H1 (cell line): ENCODE measurements at regions not wholly inside any gene's neighbourhood (a gene's known extent, or its start where the extent isn't known, plus 50 kb on each side); places are given as distances from the start of the nearest gene placed in this dataset.

ENCODE experiments used
- CTCF ChIA-PET: fragments of 300-600 bp; sonication (Branson Sonifier 250); formaldehyde crosslinking; loops from one replicate; lab custom pipeline; 2021; ENCODE audit not compliant: partially characterized antibody; lab: Charles Lee
- POLR2A ChIA-PET: fragments of 300-600 bp; sonication (Branson Sonifier 250); formaldehyde crosslinking; loops from one replicate; lab custom pipeline; 2021; ENCODE audit warnings: inconsistent platforms; ENCODE audit not compliant: partially characterized antibody; lab: Charles Lee
- DNase-seq, 2 experiments: peaks; one replicate each; pipeline versions ENCODE4 v3.0.0 to v3.0.0-alpha.2; 2010 to 2022; ENCODE audit warnings: low spot score in 2 of 2, low read depth in 1 of 2, mixed read lengths in 1 of 2
- FAIRE-seq: peaks from 2 replicates; lab custom pipeline; 2011; peaks lifted over from hg19 to GRCh38; lab: Jason Lieb, UNC
- H2AFZ ChIP-seq: 2 replicates; pipeline ENCODE4 v1.8.1; 2012; ENCODE audit warnings: low read length, inconsistent platforms
- H2AK5ac ChIP-seq: 2 replicates; pipeline ENCODE4 v1.6.1; 2013; ENCODE audit warnings: low read depth, low read length
- H2BK120ac ChIP-seq: replicated peaks from 2 replicates; pipeline ENCODE3; 2013; ENCODE audit warnings: low read depth, low read length, inconsistent platforms
- H2BK12ac ChIP-seq: 2 replicates; pipeline ENCODE4 v1.6.1; 2013; ENCODE audit warnings: low read depth, low read length
- H2BK15ac ChIP-seq: 2 replicates; pipeline ENCODE4 v1.6.1; 2013; ENCODE audit warnings: low read length
- H2BK20ac ChIP-seq: 2 replicates; pipeline ENCODE4 v1.6.1; 2013; ENCODE audit warnings: low read length
- H2BK5ac ChIP-seq: 2 replicates; pipeline ENCODE4 v1.6.1; 2013; ENCODE audit warnings: low read depth, low read length
- H3K14ac ChIP-seq: 2 replicates; pipeline ENCODE4 v1.6.1; 2013; ENCODE audit warnings: inconsistent platforms; ENCODE audit not compliant: insufficient read length
- H3K18ac ChIP-seq: 2 replicates; pipeline ENCODE4 v1.6.1; 2013; ENCODE audit warnings: low read length; ENCODE audit errors: extremely low read depth
- H3K23ac ChIP-seq: 2 replicates; pipeline ENCODE4 v1.6.1; 2013; ENCODE audit warnings: inconsistent platforms; ENCODE audit not compliant: insufficient read length
- H3K23me2 ChIP-seq: 2 replicates; pipeline ENCODE4 v1.6.1; 2013; ENCODE audit warnings: low read depth, low read length
- H3K27ac ChIP-seq: 2 replicates; pipeline ENCODE4 v1.6.1; 2011; ENCODE audit warnings: low read depth, low read length, inconsistent platforms
- H3K27me3 ChIP-seq, 4 experiments: replicated peaks in 1 of 4; 1 replicate in 1 of 4; 2 replicates in 3 of 4; pipeline versions ENCODE4 v1.6.1 to v1.8.1; 2011 to 2013; ENCODE audit warnings: low read length in 3 of 4, mild to moderate bottlenecking in 3 of 4, inconsistent platforms in 2 of 4, mixed read lengths in 2 of 4, moderate library complexity in 1 of 4; ENCODE audit not compliant: control insufficient read depth in 3 of 4, insufficient read depth in 3 of 4; ENCODE audit errors: extremely low read depth in 1 of 4
- H3K36me3 ChIP-seq, 4 experiments: 2 replicates each; pipeline versions ENCODE4 v1.6.1 to v1.8.1; 2011 to 2013; ENCODE audit warnings: mild to moderate bottlenecking in 4 of 4, low read length in 3 of 4, moderate library complexity in 2 of 4, control low read depth in 1 of 4, inconsistent platforms in 1 of 4; ENCODE audit not compliant: insufficient read depth in 4 of 4, control insufficient read depth in 2 of 4
- H3K4ac ChIP-seq: replicated peaks from 2 replicates; pipeline ENCODE3; 2013; ENCODE audit warnings: low read length, low read depth, mixed read lengths, inconsistent platforms; ENCODE audit not compliant: insufficient read length
- H3K4me1 ChIP-seq, 4 experiments: replicated peaks in 1 of 4; 1 replicate in 1 of 4; 2 replicates in 3 of 4; pipeline versions ENCODE4 v1.6.1 to v1.8.1; 2011 to 2013; ENCODE audit warnings: low read length in 3 of 4, inconsistent platforms in 2 of 4, mixed read lengths in 1 of 4; ENCODE audit not compliant: insufficient read depth in 4 of 4, control insufficient read depth in 3 of 4
- H3K4me2 ChIP-seq, 2 experiments: 2 replicates each; pipeline versions ENCODE4 v1.6.1 to v1.8.1; 2011 to 2013; ENCODE audit warnings: low read depth in 2 of 2, low read length in 2 of 2, control low read depth in 1 of 2, inconsistent platforms in 1 of 2, mild to moderate bottlenecking in 1 of 2; ENCODE audit not compliant: insufficient read depth in 1 of 2
- H3K4me3 ChIP-seq, 4 experiments: fragments of 200-600, 300-600 bp in 1 of 4; sonication (generic), shearing (Covaris generic), sonication (Bioruptor Twin) in 1 of 4; 2 replicates each; pipeline versions ENCODE4 v1.5.1 to v1.8.1; 2011 to 2016; ENCODE audit warnings: low read length in 4 of 4, low read depth in 3 of 4, control low read depth in 2 of 4, inconsistent platforms in 2 of 4, mild to moderate bottlenecking in 2 of 4, mixed read lengths in 1 of 4, moderate library complexity in 1 of 4; ENCODE audit not compliant: insufficient read depth in 2 of 4; ENCODE audit errors: extremely low read depth in 1 of 4
- H3K56ac ChIP-seq: replicated peaks from 2 replicates; pipeline ENCODE3; 2013; ENCODE audit warnings: low read depth, mild to moderate bottlenecking, mixed read lengths, low read length, inconsistent platforms; ENCODE audit not compliant: insufficient read length
- H3K79me1 ChIP-seq: 2 replicates; pipeline ENCODE4 v1.6.1; 2013; ENCODE audit warnings: low read depth, low read length, control low read depth
- H3K79me2 ChIP-seq, 2 experiments: 2 replicates each; pipeline versions ENCODE4 v1.6.1 to v1.8.1; 2012 to 2013; ENCODE audit warnings: low read length in 2 of 2, mild to moderate bottlenecking in 2 of 2, inconsistent platforms in 1 of 2; ENCODE audit not compliant: insufficient read depth in 2 of 2, control insufficient read depth in 1 of 2
- H3K9ac ChIP-seq, 4 experiments: replicated peaks in 1 of 4; 1 replicate in 1 of 4; 2 replicates in 3 of 4; pipeline versions ENCODE4 v1.6.1 to v1.8.1; 2011 to 2013; ENCODE audit warnings: low read depth in 3 of 4, low read length in 3 of 4, control low read depth in 2 of 4, mild to moderate bottlenecking in 2 of 4, moderate library complexity in 2 of 4, inconsistent platforms in 1 of 4; ENCODE audit errors: extremely low read depth in 1 of 4
- H3K9me3 ChIP-seq, 2 experiments: 2 replicates each; pipeline versions ENCODE4 v1.6.1 to v1.8.1; 2012 to 2013; ENCODE audit warnings: mild to moderate bottlenecking in 2 of 2, moderate library complexity in 2 of 2, control low read depth in 1 of 2, inconsistent platforms in 1 of 2, low read depth in 1 of 2, low read length in 1 of 2, mixed read lengths in 1 of 2; ENCODE audit not compliant: insufficient read depth in 2 of 2
- H4K20me1 ChIP-seq, 2 experiments: replicated peaks in 1 of 2; 2 replicates each; pipeline versions ENCODE3 to v1.8.1; 2011 to 2013; ENCODE audit warnings: inconsistent platforms in 2 of 2, low read length in 2 of 2, mild to moderate bottlenecking in 1 of 2; ENCODE audit not compliant: insufficient read depth in 2 of 2, control insufficient read depth in 1 of 2
- H4K5ac ChIP-seq: 2 replicates; pipeline ENCODE4 v1.6.1; 2013; ENCODE audit warnings: low read length, low read depth, mixed read lengths, inconsistent platforms; ENCODE audit not compliant: insufficient read length
- H4K8ac ChIP-seq: 2 replicates; pipeline ENCODE4 v1.8.0; 2013; ENCODE audit warnings: mild to moderate bottlenecking, moderate library complexity, low read length, inconsistent platforms; ENCODE audit not compliant: insufficient read depth; ENCODE audit errors: extremely low read depth
- H4K91ac ChIP-seq: replicated peaks from 2 replicates; pipeline ENCODE3; 2013; ENCODE audit warnings: low read length, mixed read lengths, inconsistent platforms; ENCODE audit not compliant: insufficient read length
- ASH2L ChIP-seq: fragments of 200-600, 300-600 bp; sonication (generic); IDR thresholded peaks from one replicate; pipeline ENCODE4 v1.7.1; 2017; ENCODE audit warnings: low read length
- BACH1 ChIP-seq: IDR thresholded peaks from 2 replicates; pipeline ENCODE4 v1.6.1; 2012; ENCODE audit warnings: low read length, improper control_type of control experiment
- CBX8 ChIP-seq: fragments of 300-800, 300-1000 bp; sonication (generic); IDR thresholded peaks from 2 replicates; pipeline ENCODE4 v1.7.1; 2016; ENCODE audit warnings: low read depth, low read length, borderline replicate concordance
- CHD1 ChIP-seq: IDR thresholded peaks from 2 replicates; pipeline ENCODE4 v1.6.1; 2012; ENCODE audit warnings: low read depth, low read length, improper control_type of control experiment
- CHD2 ChIP-seq: IDR thresholded peaks from 2 replicates; pipeline ENCODE4 v1.6.1; 2012; ENCODE audit warnings: low read length, improper control_type of control experiment
- CREB1 ChIP-seq: IDR thresholded peaks from 2 replicates; pipeline ENCODE4 v1.6.1; 2012; ENCODE audit warnings: inconsistent platforms
- FOSL1 ChIP-seq: IDR thresholded peaks from 2 replicates; pipeline ENCODE4 v1.6.1; 2011; ENCODE audit warnings: mild to moderate bottlenecking, low read depth, low read length, moderate library complexity; ENCODE audit not compliant: insufficient read depth
- NRF1 ChIP-seq: IDR thresholded peaks from 2 replicates; pipeline ENCODE4 v1.6.1; 2011; ENCODE audit warnings: mild to moderate bottlenecking, low read depth, low read length, improper control_type of control experiment
- POLR2A ChIP-seq, 2 experiments: IDR thresholded peaks; 1 replicate in 1 of 2; 2 replicates in 1 of 2; pipeline ENCODE4 v1.6.1; 2011; ENCODE audit warnings: low read depth in 2 of 2, low read length in 2 of 2, mild to moderate bottlenecking in 2 of 2; ENCODE audit errors: control extremely low read depth in 1 of 2
- POLR2AphosphoS5 ChIP-seq: IDR thresholded peaks from 2 replicates; pipeline ENCODE4 v1.6.1; 2011; ENCODE audit warnings: low read depth, low read length
- RNF2 ChIP-seq: fragments of 200-900, 300-1000 bp; sonication (generic); IDR thresholded peaks from 2 replicates; pipeline ENCODE4 v1.7.1; 2016; ENCODE audit warnings: borderline replicate concordance, low read depth, mild to moderate bottlenecking, antibody characterized with exemption, low read length; ENCODE audit not compliant: poor library complexity, severe bottlenecking; ENCODE audit errors: missing control alignments
- SAP30 ChIP-seq: fragments of 300-600 bp; sonication (generic); IDR thresholded peaks from 2 replicates; pipeline ENCODE4 v1.7.1; 2012; ENCODE audit warnings: low read length, moderate library complexity, mild to moderate bottlenecking, inconsistent platforms; ENCODE audit not compliant: insufficient read depth, insufficient replicate concordance
- SP2 ChIP-seq: IDR thresholded peaks from 2 replicates; pipeline ENCODE4 v1.6.1; 2012; ENCODE audit warnings: mild to moderate bottlenecking, low read length, inconsistent platforms
- YY1 ChIP-seq: IDR thresholded peaks from 2 replicates; pipeline ENCODE4 v1.6.1; 2011; ENCODE audit warnings: low read depth, mild to moderate bottlenecking, low read length
- ZNF274 ChIP-seq: IDR thresholded peaks from 2 replicates; pipeline ENCODE4 v1.7.0; 2012; ENCODE audit warnings: low read length, borderline replicate concordance; ENCODE audit errors: extremely low read depth
- WGBS, 2 experiments: shearing (Covaris generic) in 1 of 2; methylation state at CpG; one replicate each; pipeline versions ENCODE4 v1.1.6 to v1.1.7; 2013 to 2015; ENCODE audit warnings: low lambda C conversion rate in 2 of 2, mixed read lengths in 2 of 2, inconsistent platforms in 1 of 2, low coverage in 1 of 2, missing lambda C conversion rate in 1 of 2; ENCODE audit not compliant: insufficient replicate concordance in 2 of 2, insufficient coverage in 1 of 2, insufficient read length in 1 of 2; ENCODE audit errors: extremely low coverage in 1 of 2, missing lambda C conversion rate in 1 of 2; 5-methylcytosine and 5-hydroxymethylcytosine counted together
- TF ChIP-seq, protein P1 (sequence below): IDR thresholded peaks from 2 replicates; pipeline ENCODE4 v1.6.1; 2012; ENCODE audit warnings: inconsistent platforms

DNA sequence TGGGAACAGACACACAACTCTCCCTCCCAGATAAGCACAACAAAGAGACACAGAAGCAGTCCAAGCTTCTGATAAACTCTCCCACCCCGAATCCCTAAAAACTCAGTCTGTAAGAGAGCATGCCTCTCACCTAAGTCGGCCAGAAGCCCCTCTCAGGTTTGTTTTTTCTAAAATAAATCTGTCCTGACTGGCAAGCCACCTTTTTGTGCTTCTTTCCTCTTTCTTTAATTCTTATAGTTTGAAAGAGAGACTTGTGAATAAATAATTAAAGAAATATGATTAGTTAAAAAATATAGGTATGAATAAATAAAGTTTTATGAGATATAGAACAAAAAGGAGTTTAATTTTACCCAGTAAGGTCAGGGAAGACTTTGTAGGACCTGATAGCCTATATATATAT is 329.0 kb upstream of the SLCO3A1 start:
- H3K4me1 ChIP-seq = no peaks in the 10 kb centered on the region
- H3K9me3 ChIP-seq = peaks cover 9 to 12% of the 10 kb centered on the region in 2 experiments; a peak in 3 of 4 replicates
- no peaks in the 10 kb centered on the region for H4K20me1 ChIP-seq
- TF ChIP-seq POLR2A (IDR thresholded peaks at IDR 0.05; ENCODE audit: control extremely low read depth in 1 of 2, low read depth in 2 of 2, low read length in 2 of 2) = no peak
- TF ChIP-seq ASH2L = no peak
- no peak for TF ChIP-seq SP2
- TF ChIP-seq CHD1 = no peak
- no peak for TF ChIP-seq YY1
- no peak for TF ChIP-seq CBX8
- TF ChIP-seq FOSL1 = no peak
- TF ChIP-seq POLR2AphosphoS5 = no peak
- TF ChIP-seq BACH1 = no peak
- TF ChIP-seq ZNF274 = no peak
- TF ChIP-seq NRF1 = no peak
- no peak for TF ChIP-seq CHD2
- TF ChIP-seq SAP30 = no peak
- no peak for TF ChIP-seq RNF2
- TF ChIP-seq CREB1 = no peak
- TF ChIP-seq, protein P1, sequence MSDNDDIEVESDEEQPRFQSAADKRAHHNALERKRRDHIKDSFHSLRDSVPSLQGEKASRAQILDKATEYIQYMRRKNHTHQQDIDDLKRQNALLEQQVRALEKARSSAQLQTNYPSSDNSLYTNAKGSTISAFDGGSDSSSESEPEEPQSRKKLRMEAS = no peak

More for the DNA sequence above, 329.0 kb upstream of the SLCO3A1 start:
- Histone ChIP-seq H3K4ac (no peak overlapping the region), H3K23ac (no peak overlapping the region), H3K18ac (no peak overlapping the region), H2AK5ac (no peak overlapping the region), H3K79me1 (no peaks in the 10 kb centered on the region), H3K56ac (no peak overlapping the region), H2AFZ (no peak overlapping the region), H3K36me3 (no peaks in the 10 kb centered on the region), H2BK5ac (no peak overlapping the region), H2BK20ac (no peak overlapping the region), H3K79me2 (no peaks in the 10 kb centered on the region), H2BK15ac (no peak overlapping the region), H4K91ac (no peak overlapping the region), H3K4me2 (no peak overlapping the region), H3K27me3 (peaks cover 0 to 3% (median 0%) of the 10 kb centered on the region in 4 experiments; a peak in 1 of 7 replicates), H4K5ac (no peak overlapping the region), H3K4me3 (no peak overlapping the region), H3K9ac (no peak overlapping the region), H3K14ac (no peak overlapping the region), H2BK12ac (no peak overlapping the region), H4K8ac (no peak overlapping the region), H2BK120ac (no peak overlapping the region), H3K23me2 (no peaks in the 10 kb centered on the region), H3K27ac (no peak overlapping the region)
- DNase-seq = no peak
- ChIA-PET CTCF (interaction anchor here (0.7 kb wide), 1 partner anchor 222 kb away, joined by 4 read pairs; no protein-coding TSS in a partner anchor), POLR2A (no interaction called here)
- no peak for FAIRE-seq
- WGBS, 2 experiments = 94% methylated on average over 2 of the region's 2 CpGs; no CpG with 5 or more reads in 1 of the 2 experiments
